ENCODE measurements at regions not wholly inside any gene's neighbourhood (a gene's known extent, or its start where the extent isn't known, plus 50 kb on each side); places are given as distances from the start of the nearest gene placed in this dataset.

- no peak for DNase-seq (ENCODE audit: low spot score)
- BruUV-seq (replicated peaks), result no TSS peak
- Histone ChIP-seq H3K9me2 (ENCODE audit: insufficient read depth, low read length) (no peaks in the 10 kb centered on the region), H3K4me2 (ENCODE audit: low read length) (no peak overlapping the region), H3K4me3 (ENCODE audit: low read depth, low read length, poor library complexity, severe bottlenecking) (no peak overlapping the region), H3K9me3 (ENCODE audit: low read length) (no peaks in the 10 kb centered on the region), H3K27ac (ENCODE audit: low read depth, low read length, poor library complexity, severe bottlenecking) (no peak overlapping the region), H3K36me3 (ENCODE audit: insufficient read depth, low read length) (no peaks in the 10 kb centered on the region), H3K79me2 (ENCODE audit: insufficient read depth, low read depth, low read length) (no peaks in the 10 kb centered on the region), H3K4me1 (ENCODE audit: insufficient read depth, low read length, poor library complexity, severe bottlenecking) (no peaks in the 10 kb centered on the region), H4K20me1 (ENCODE audit: insufficient read depth, low read length) (no peaks in the 10 kb centered on the region), H2AFZ (ENCODE audit: low read length) (no peak overlapping the region)
- CTCF ChIA-PET (ENCODE audit: unreplicated experiment), result no interaction called here
- POLR2A ChIA-PET, result no interaction called here
- intact Hi-C loops (cut with micrococcal nuclease; ENCODE audit: unreplicated experiment), result no loop called here
- TF ChIP-seq EZH2phosphoT487 (IDR thresholded peaks at IDR 0.05; ENCODE audit: borderline replicate concordance, low read depth, low read length) (no peak), CTCF (conservative IDR thresholded peaks at IDR 0.05; ENCODE audit: low read length) (no peak)
Measured at GRCh38 chr16:6656760-6657159, 675.9 kb upstream of the RBFOX1 start.

- CTCF ChIA-PET (ENCODE audit: unreplicated experiment), result interaction anchor here (0.6 kb wide), 1 partner anchor 15 kb away, joined by 3 read pairs; no protein-coding TSS in a partner anchor
- no peak overlapping the region for H3K4me2 ChIP-seq (ENCODE audit: low read length)
- H3K79me2 ChIP-seq (ENCODE audit: insufficient read depth, low read depth, low read length), result no peaks in the 10 kb centered on the region
- intact Hi-C loops (cut with micrococcal nuclease; ENCODE audit: unreplicated experiment), result no loop called here
- no TSS peak for BruUV-seq (replicated peaks)
- no peaks in the 10 kb centered on the region for H3K36me3 ChIP-seq (ENCODE audit: insufficient read depth, low read length)
- no peak overlapping the region for H3K27ac ChIP-seq (ENCODE audit: low read depth, low read length, poor library complexity, severe bottlenecking)
- no peak overlapping the region for H3K4me3 ChIP-seq (ENCODE audit: low read depth, low read length, poor library complexity, severe bottlenecking)
- DNase-seq (ENCODE audit: low spot score), result no peak
- H3K9me3 ChIP-seq (ENCODE audit: low read length), result no peaks in the 10 kb centered on the region
- POLR2A ChIA-PET, result interaction anchor here (0.8 kb wide), 1 partner anchor 171 kb away, joined by 5 read pairs; no protein-coding TSS in a partner anchor
- H3K9me2 ChIP-seq (ENCODE audit: insufficient read depth, low read length), result no peaks in the 10 kb centered on the region
- no peak overlapping the region for H2AFZ ChIP-seq (ENCODE audit: low read length)
- no peaks in the 10 kb centered on the region for H4K20me1 ChIP-seq (ENCODE audit: insufficient read depth, low read length)
- TF ChIP-seq CTCF (conservative IDR thresholded peaks at IDR 0.05; ENCODE audit: low read length) (no peak), EZH2phosphoT487 (IDR thresholded peaks at IDR 0.05; ENCODE audit: borderline replicate concordance, low read depth, low read length) (no peak)
- H3K4me1 ChIP-seq (ENCODE audit: insufficient read depth, low read length, poor library complexity, severe bottlenecking), result no peaks in the 10 kb centered on the region
Measured at GRCh38 chr16:6646891-6647290, 685.8 kb upstream of the RBFOX1 start.

- Histone ChIP-seq H3K79me2 (ENCODE audit: insufficient read depth, low read depth, low read length) (no peaks in the 10 kb centered on the region), H3K4me2 (ENCODE audit: low read length) (no peak overlapping the region), H3K36me3 (ENCODE audit: insufficient read depth, low read length) (no peaks in the 10 kb centered on the region), H4K20me1 (ENCODE audit: insufficient read depth, low read length) (no peaks in the 10 kb centered on the region), H3K9me3 (ENCODE audit: low read length) (no peaks in the 10 kb centered on the region), H2AFZ (ENCODE audit: low read length) (no peak overlapping the region), H3K27ac (ENCODE audit: low read depth, low read length, poor library complexity, severe bottlenecking) (no peak overlapping the region), H3K4me3 (ENCODE audit: low read depth, low read length, poor library complexity, severe bottlenecking) (no peak overlapping the region), H3K9me2 (ENCODE audit: insufficient read depth, low read length) (no peaks in the 10 kb centered on the region), H3K4me1 (ENCODE audit: insufficient read depth, low read length, poor library complexity, severe bottlenecking) (no peaks in the 10 kb centered on the region)
- intact Hi-C loops (cut with micrococcal nuclease; ENCODE audit: unreplicated experiment), result no loop called here
- CTCF ChIA-PET (ENCODE audit: unreplicated experiment), result no interaction called here
- TF ChIP-seq EZH2phosphoT487 (IDR thresholded peaks at IDR 0.05; ENCODE audit: borderline replicate concordance, low read depth, low read length), result no peak
- TF ChIP-seq CTCF (conservative IDR thresholded peaks at IDR 0.05; ENCODE audit: low read length), result no peak
- no peak for DNase-seq (ENCODE audit: low spot score)
- POLR2A ChIA-PET, result interaction anchor here (0.6 kb wide), 1 partner anchor 856 kb away, joined by 3 read pairs; no protein-coding TSS in a partner anchor
- no TSS peak for BruUV-seq (replicated peaks)
Measured at GRCh38 chr16:6645768-6646568, 686.7 kb upstream of the RBFOX1 start.
